HUES6 (cell line): ENCODE measurements at regions not wholly inside any gene's neighbourhood (a gene's known extent, or its start where the extent isn't known, plus 50 kb on each side); places are given as distances from the start of the nearest gene placed in this dataset.

Experiments used
- H3K27ac ChIP-seq: 2 replicates; pipeline ENCODE4 v1.7.0; 2013; ENCODE audit warnings: low read depth, mild to moderate bottlenecking, low read length, inconsistent platforms
- H3K27me3 ChIP-seq: 2 replicates; pipeline ENCODE4 v1.6.1; 2013; ENCODE audit warnings: low read length; ENCODE audit not compliant: control insufficient read depth, insufficient read depth
- H3K36me3 ChIP-seq: 2 replicates; pipeline ENCODE4 v1.6.1; 2013; ENCODE audit warnings: low read length; ENCODE audit not compliant: control insufficient read depth, insufficient read depth
- H3K4me1 ChIP-seq: 2 replicates; pipeline ENCODE4 v1.6.1; 2013; ENCODE audit warnings: low read length; ENCODE audit not compliant: control insufficient read depth, insufficient read depth
- H3K4me3 ChIP-seq: 2 replicates; pipeline ENCODE4 v1.5.1; 2013; ENCODE audit warnings: low read depth, low read length
- H3K9ac ChIP-seq: one replicate; pipeline ENCODE4 v1.6.1; 2013; ENCODE audit warnings: mild to moderate bottlenecking, low read length
- H3K9me3 ChIP-seq: 2 replicates; pipeline ENCODE4 v1.6.1; 2013; ENCODE audit warnings: low read depth, low read length; ENCODE audit not compliant: control insufficient read depth, insufficient read depth

- H3K4me3 ChIP-seq = no peak overlapping the region
- no peak overlapping the region for H3K27ac ChIP-seq
- no peaks in the 10 kb centered on the region for H3K4me1 ChIP-seq
- H3K36me3 ChIP-seq = no peaks in the 10 kb centered on the region
- no peak overlapping the region for H3K9ac ChIP-seq
- no peaks in the 10 kb centered on the region; the same call in 1 of the 2 replicates for H3K27me3 ChIP-seq
- H3K9me3 ChIP-seq = no peaks in the 10 kb centered on the region
These were observed 75.5 kb upstream of the PCGF5 start for GRCh38 chr10:91144961-91145360.

GRCh38 chr10:91146146-91146545 is 74.3 kb upstream of the PCGF5 start:
- Histone ChIP-seq H3K4me3 (no peak overlapping the region), H3K36me3 (no peaks in the 10 kb centered on the region), H3K27ac (no peak overlapping the region)

GRCh38 chr10:91149550-91149949 is 70.9 kb upstream of the PCGF5 start:
- Histone ChIP-seq H3K27ac (no peak overlapping the region), H3K9me3 (no peaks in the 10 kb centered on the region), H3K36me3 (no peaks in the 10 kb centered on the region), H3K4me1 (no peaks in the 10 kb centered on the region), H3K9ac (no peak overlapping the region), H3K4me3 (no peak overlapping the region), H3K27me3 (peaks cover 5% of the 10 kb centered on the region)

More at GRCh38 chr10:91146146-91146545, 74.3 kb upstream of the PCGF5 start:
- no peaks in the 10 kb centered on the region for H3K9me3 ChIP-seq
- no peaks in the 10 kb centered on the region for H3K4me1 ChIP-seq
- no peak overlapping the region for H3K9ac ChIP-seq
- H3K27me3 ChIP-seq = no peaks in the 10 kb centered on the region; the same call in 1 of the 2 replicates

- Histone ChIP-seq H3K36me3 (no peaks in the 10 kb centered on the region), H3K27ac (no peak overlapping the region), H3K4me3 (no peak overlapping the region), H3K27me3 (peaks cover 12% of the 10 kb centered on the region), H3K9me3 (no peaks in the 10 kb centered on the region), H3K4me1 (no peaks in the 10 kb centered on the region), H3K9ac (no peak overlapping the region)
These were observed 69.8 kb upstream of the PCGF5 start for GRCh38 chr10:91150631-91151030.

GRCh38 chr10:91153508-91153907 is 67.0 kb upstream of the PCGF5 start:
- Histone ChIP-seq H3K36me3 (no peaks in the 10 kb centered on the region), H3K9ac (no peak overlapping the region), H3K9me3 (no peaks in the 10 kb centered on the region), H3K4me3 (no peak overlapping the region), H3K27me3 (peaks cover 32% of the 10 kb centered on the region), H3K27ac (no peak overlapping the region), H3K4me1 (no peaks in the 10 kb centered on the region)

DNA sequence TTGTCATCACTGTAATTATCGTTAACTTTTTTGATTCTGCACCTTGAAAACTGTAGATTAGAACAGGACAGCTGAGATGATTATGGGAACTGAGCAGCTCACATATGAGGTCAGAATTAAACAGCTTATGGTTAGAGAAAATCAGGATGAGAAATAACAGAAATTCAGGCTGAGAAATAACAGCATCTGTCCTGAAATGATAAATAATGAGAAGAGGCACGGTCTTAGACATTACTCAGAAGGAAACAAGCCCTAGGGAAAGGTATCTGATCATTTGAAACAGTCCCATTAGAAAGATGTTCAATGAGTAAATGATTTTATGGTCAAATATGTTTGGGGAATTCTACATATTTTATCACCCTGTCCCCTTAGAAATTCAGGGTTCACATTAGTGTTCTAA is 65.6 kb upstream of the PCGF5 start:
- no peak overlapping the region for H3K9ac ChIP-seq
- no peak overlapping the region for H3K4me3 ChIP-seq
- H3K4me1 ChIP-seq = no peaks in the 10 kb centered on the region
- peaks cover 45% of the 10 kb centered on the region for H3K27me3 ChIP-seq
- H3K9me3 ChIP-seq = no peaks in the 10 kb centered on the region
- no peak overlapping the region for H3K27ac ChIP-seq
- no peaks in the 10 kb centered on the region for H3K36me3 ChIP-seq

DNA sequence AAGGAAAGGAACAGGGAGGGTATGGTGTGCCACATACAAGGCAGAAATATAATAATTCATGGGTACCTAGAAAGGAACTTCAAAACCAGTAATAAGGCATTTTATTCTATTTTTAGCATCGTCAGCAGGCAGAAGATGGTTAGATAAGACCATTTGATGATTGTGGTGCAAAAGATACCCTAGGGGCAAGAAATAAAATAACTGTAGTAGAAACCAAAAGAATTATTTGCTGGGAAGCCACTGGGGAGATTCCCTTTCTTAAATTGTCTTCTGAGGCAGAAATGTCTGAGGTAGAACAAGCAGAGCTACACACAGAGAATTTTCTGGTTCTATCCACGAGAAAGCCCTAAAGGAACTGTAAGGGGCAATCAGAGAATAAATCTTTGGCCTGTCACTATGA is 64.3 kb upstream of the PCGF5 start:
- Histone ChIP-seq H3K27ac (no peak overlapping the region), H3K4me1 (no peaks in the 10 kb centered on the region), H3K27me3 (peaks cover 59% of the 10 kb centered on the region), H3K4me3 (no peak overlapping the region), H3K9ac (no peak overlapping the region), H3K36me3 (no peaks in the 10 kb centered on the region), H3K9me3 (no peaks in the 10 kb centered on the region)

DNA sequence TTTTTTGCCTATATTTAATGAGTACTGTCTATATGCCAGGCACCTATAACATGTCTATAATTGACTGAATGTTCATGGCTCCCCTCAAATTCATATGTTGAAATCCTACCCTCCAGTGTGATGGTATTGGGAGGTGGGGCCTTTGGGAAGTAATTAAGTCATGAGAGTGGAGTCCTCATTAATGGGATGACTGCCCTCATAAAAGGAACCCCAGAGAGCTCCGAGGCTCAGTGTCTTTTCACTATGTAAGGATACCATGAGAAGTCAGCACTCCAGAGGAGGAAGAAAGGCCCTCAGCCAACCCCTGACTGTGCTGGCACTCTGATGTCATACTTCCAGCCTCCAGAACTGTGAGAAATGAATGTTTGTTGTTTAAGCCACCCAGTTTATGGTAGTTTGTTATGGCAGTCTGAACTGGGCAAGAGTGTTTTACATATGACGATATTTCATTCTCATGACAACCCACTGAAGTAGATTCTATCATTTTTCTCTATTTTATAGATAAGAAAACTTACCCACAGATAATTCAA is 61.1 kb upstream of the PCGF5 start:
- Histone ChIP-seq H3K9ac (no peak overlapping the region), H3K4me3 (no peak overlapping the region), H3K9me3 (no peaks in the 10 kb centered on the region), H3K4me1 (no peaks in the 10 kb centered on the region), H3K27me3 (peaks cover 84% of the 10 kb centered on the region), H3K36me3 (no peaks in the 10 kb centered on the region), H3K27ac (no peak overlapping the region)

DNA sequence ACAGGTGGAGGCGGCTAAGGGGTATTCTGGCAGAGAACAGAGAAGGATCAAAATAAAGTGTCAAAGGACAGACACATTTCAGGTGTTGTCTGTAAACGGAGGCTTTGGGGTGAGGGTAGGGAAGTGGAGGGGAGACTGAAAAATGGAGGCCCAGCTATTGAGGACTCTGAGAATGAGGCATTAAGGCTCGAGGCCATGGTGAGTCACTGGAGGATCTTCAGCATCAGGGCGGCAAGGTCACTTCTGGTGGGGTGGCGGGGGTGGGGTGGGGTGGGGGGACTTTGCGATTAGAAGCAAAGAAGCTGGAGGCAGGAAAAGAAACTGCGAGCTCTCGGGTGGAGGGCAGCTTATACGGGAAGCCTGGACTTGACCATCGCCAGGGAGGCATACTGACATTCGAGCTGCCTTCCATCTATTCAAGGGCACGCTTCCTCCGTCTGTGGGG is 58.4 kb upstream of the PCGF5 start:
- Histone ChIP-seq H3K9ac (peak overlapping the region; percentile 31), H3K4me1 (no peaks in the 10 kb centered on the region), H3K27me3 (peaks cover 93% of the 10 kb centered on the region), H3K36me3 (no peaks in the 10 kb centered on the region), H3K27ac (no peak overlapping the region), H3K4me3 (peak overlapping the region; percentile 60), H3K9me3 (no peaks in the 10 kb centered on the region)

- Histone ChIP-seq H3K4me1 (no peaks in the 10 kb centered on the region), H3K9ac (peak overlapping the region; percentile 31), H3K36me3 (no peaks in the 10 kb centered on the region), H3K4me3 (peak overlapping the region; percentile 74), H3K27ac (no peak overlapping the region), H3K9me3 (no peaks in the 10 kb centered on the region), H3K27me3 (peaks cover 96% of the 10 kb centered on the region)
These were observed 57.8 kb upstream of the PCGF5 start for GRCh38 chr10:91162495-91163268.

GRCh38 chr10:91163269-91163868 is 57.1 kb upstream of the PCGF5 start:
- Histone ChIP-seq H3K4me3 (peak overlapping the region; percentile 74), H3K27ac (no peak overlapping the region), H3K4me1 (no peaks in the 10 kb centered on the region), H3K9ac (no peak overlapping the region), H3K36me3 (no peaks in the 10 kb centered on the region), H3K27me3 (peaks cover 98% of the 10 kb centered on the region), H3K9me3 (no peaks in the 10 kb centered on the region)
